Osteocyte (in vitro differentiated cells): ENCODE measurements at regions not wholly inside any gene's neighbourhood (a gene's known extent, or its start where the extent isn't known, plus 50 kb on each side); places are given as distances from the start of the nearest gene placed in this dataset.
"Not testable (repeated sequence)": the region's sequence is repeated elsewhere in the genome, so short reads cannot be mapped to it uniquely, and the experiment has no call there.

ENCODE experiments used
- DNase-seq: peaks from one replicate; pipeline ENCODE4 v3.0.0; 2021; ENCODE audit warnings: mixed read lengths; ENCODE audit not compliant: unreplicated experiment; ENCODE audit errors: extremely low spot score
- H3K27ac Mint-ChIP-seq: one replicate; pipeline ENCODE4 v1.8.0; 2021; ENCODE audit warnings: mild to moderate bottlenecking, mixed read lengths; ENCODE audit not compliant: unreplicated experiment
- H3K27me3 Mint-ChIP-seq: one replicate; pipeline ENCODE4 v1.8.0; 2021; ENCODE audit warnings: mixed read lengths; ENCODE audit not compliant: unreplicated experiment
- H3K36me3 Mint-ChIP-seq: one replicate; pipeline ENCODE4 v1.8.0; 2021; ENCODE audit warnings: mixed read lengths; ENCODE audit not compliant: unreplicated experiment
- H3K4me1 Mint-ChIP-seq: one replicate; pipeline ENCODE4 v1.8.0; 2021; ENCODE audit warnings: mixed read lengths; ENCODE audit not compliant: unreplicated experiment
- H3K4me3 Mint-ChIP-seq: one replicate; pipeline ENCODE4 v1.8.0; 2021; ENCODE audit warnings: mild to moderate bottlenecking, moderate library complexity, mixed read lengths; ENCODE audit not compliant: unreplicated experiment
- H3K9me3 Mint-ChIP-seq: one replicate; pipeline ENCODE4 v1.8.0; 2021; ENCODE audit warnings: mixed read lengths; ENCODE audit not compliant: unreplicated experiment
- TF ChIP-seq, protein P1 (sequence below): fragments of 200-600 bp; sonication (generic); IDR thresholded peaks from 2 replicates; pipeline ENCODE4 v1.5.0; 2021; ENCODE audit warnings: antibody characterized with exemption, mild to moderate bottlenecking, moderate library complexity

DNA sequence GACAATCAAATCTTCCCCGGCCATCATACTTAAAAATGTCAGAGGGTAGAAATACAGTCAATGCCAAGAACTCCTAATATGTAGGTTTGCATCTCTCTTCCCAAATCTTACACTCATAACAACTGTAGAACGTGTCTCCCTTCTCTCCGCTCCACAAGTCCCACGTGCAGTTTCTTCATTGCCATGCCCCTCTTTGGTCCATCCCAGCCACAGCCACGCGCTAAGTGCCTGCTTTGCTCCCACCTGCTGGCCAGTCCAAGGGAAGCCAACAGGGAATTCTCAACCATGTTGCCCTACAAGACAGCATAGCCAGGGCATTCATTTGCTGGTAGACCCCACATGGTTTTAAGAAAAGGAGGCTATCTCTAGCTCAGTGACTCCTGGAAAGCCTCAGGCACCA lies 420.6 kb upstream of the ISX start:
- Mint-ChIP-seq H3K4me1 (no peaks in the 10 kb centered on the region), H3K36me3 (no peaks in the 10 kb centered on the region), H3K4me3 (no peak overlapping the region), H3K27me3 (no peaks in the 10 kb centered on the region), H3K9me3 (peaks cover 10% of the 10 kb centered on the region), H3K27ac (no peak overlapping the region)
- TF ChIP-seq, protein P1, sequence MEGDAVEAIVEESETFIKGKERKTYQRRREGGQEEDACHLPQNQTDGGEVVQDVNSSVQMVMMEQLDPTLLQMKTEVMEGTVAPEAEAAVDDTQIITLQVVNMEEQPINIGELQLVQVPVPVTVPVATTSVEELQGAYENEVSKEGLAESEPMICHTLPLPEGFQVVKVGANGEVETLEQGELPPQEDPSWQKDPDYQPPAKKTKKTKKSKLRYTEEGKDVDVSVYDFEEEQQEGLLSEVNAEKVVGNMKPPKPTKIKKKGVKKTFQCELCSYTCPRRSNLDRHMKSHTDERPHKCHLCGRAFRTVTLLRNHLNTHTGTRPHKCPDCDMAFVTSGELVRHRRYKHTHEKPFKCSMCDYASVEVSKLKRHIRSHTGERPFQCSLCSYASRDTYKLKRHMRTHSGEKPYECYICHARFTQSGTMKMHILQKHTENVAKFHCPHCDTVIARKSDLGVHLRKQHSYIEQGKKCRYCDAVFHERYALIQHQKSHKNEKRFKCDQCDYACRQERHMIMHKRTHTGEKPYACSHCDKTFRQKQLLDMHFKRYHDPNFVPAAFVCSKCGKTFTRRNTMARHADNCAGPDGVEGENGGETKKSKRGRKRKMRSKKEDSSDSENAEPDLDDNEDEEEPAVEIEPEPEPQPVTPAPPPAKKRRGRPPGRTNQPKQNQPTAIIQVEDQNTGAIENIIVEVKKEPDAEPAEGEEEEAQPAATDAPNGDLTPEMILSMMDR, result no peak
- DNase-seq, result no peak

DNA sequence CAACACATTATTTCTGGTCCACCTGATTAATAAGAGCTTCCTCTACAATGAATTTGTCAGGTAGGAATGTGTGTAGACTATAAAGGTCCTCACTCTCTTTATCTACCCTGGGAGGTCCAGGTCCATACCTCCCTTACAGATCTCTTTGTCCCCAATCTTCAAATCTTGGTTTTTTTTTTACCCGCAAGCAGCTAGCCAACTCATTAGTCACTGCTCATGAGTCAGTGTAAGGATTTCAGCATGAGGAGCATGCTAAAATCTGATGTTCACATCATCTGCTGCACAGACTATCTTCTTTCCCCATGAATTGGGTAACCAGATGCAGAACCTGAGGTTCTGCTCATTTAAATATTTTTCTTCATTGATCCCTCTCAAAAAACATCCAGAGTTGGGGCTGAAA lies 397.0 kb upstream of the ISX start:
- Mint-ChIP-seq H3K9me3 (peaks cover 14% of the 10 kb centered on the region), H3K27ac (no peak overlapping the region), H3K36me3 (no peaks in the 10 kb centered on the region), H3K4me1 (no peaks in the 10 kb centered on the region), H3K4me3 (no peak overlapping the region), H3K27me3 (no peaks in the 10 kb centered on the region)
- no peak for DNase-seq
- TF ChIP-seq, protein P1, result no peak

DNA sequence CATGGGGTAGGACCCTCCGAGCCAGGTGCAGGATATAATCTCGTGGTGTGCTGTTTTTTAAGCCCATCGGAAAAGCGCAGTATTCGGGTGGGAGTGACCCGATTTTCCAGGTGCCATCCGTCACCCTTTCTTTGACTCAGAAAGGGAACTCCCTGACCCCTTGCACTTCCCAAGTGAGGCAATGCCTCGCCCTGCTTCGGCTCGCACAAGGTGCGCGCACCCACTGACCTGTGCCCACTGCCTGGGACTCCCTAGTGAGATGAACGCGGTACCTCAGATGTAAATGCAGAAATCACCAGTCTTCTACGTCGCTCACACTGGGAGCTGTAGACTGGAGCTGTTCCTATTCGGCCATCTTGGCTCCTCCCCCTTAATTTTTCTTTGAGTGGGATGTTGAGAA lies 382.9 kb upstream of the ISX start:
- not testable (repeated sequence) for DNase-seq, H3K36me3 Mint-ChIP-seq, H3K4me3 Mint-ChIP-seq

DNA sequence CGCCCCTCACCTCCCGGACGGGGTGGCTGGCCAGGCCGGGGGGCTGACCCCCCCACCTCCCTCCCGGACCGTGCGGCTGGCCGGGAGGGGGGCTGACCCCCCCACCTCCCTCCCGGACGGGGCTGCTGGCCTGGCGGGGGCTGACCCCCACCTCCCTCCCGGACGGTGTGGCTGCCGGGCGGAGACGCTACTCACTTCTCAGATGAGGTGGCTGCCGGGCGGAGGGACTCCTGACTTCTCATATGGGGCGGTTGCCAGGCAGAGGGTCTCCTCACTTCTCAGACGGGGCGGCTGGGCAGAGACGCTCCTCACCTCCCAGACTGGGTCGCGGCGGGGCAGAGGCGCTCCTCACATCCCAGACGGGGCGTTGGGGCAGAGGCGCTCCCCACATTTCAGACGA lies 381.7 kb upstream of the ISX start:
- H3K4me1 Mint-ChIP-seq, H3K4me3 Mint-ChIP-seq, H3K27ac Mint-ChIP-seq, H3K27me3 Mint-ChIP-seq, DNase-seq, H3K36me3 Mint-ChIP-seq: not testable (repeated sequence)
- H3K9me3 Mint-ChIP-seq, result peaks cover 26% of the 10 kb centered on the region

More for the DNA sequence above, 382.9 kb upstream of the ISX start:
- not testable (repeated sequence) for H3K27me3 Mint-ChIP-seq, H3K4me1 Mint-ChIP-seq, H3K27ac Mint-ChIP-seq
- H3K9me3 Mint-ChIP-seq, result peaks cover 15% of the 10 kb centered on the region

DNA sequence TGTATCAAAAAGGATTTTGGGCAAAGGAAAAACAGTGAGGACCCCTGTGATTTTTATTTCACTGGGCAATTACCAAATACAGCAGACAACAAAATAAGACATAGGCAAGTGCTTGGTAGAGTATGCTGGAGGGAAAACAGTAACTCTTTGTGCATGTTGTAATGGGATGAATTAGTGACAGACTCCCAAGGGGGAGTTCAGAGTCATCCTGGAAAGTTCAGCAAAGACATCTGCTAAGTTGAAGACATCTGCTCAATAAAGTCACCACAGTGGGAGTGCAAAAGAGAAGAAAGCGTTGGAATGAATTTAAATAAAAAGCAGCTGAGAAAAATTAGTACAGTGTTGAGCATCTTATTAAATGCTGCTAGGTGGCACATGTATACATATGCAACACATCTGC lies 378.8 kb upstream of the ISX start:
- H3K36me3 Mint-ChIP-seq, result no peaks in the 10 kb centered on the region
- no peak overlapping the region for H3K27ac Mint-ChIP-seq
- H3K9me3 Mint-ChIP-seq, result peaks cover 42% of the 10 kb centered on the region

DNA sequence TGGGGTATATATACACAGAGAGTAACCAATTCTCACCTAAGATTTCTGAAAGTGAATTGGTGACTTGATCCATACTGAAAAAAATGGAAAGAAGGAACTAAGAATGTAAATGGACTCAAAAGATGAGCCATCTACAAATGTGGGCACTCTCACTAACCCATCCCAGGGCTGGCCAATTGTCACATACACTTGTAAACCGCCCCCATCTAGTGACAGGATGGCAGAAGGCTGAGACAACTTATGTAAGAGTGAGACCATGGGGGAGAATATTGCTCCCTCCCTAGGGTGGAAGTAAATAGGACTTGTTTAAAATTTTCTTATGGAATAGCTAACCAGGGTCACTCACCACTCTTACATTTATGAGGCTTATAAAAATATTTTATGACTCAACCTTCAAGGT lies 377.1 kb upstream of the ISX start:
- H3K4me3 Mint-ChIP-seq, result no peak overlapping the region
- TF ChIP-seq, protein P1, result no peak

More for the DNA sequence above, 378.8 kb upstream of the ISX start:
- no peaks in the 10 kb centered on the region for H3K27me3 Mint-ChIP-seq
- TF ChIP-seq, protein P1, result no peak
- no peaks in the 10 kb centered on the region for H3K4me1 Mint-ChIP-seq
- DNase-seq, result no peak
- H3K4me3 Mint-ChIP-seq, result no peak overlapping the region

More for the DNA sequence above, 377.1 kb upstream of the ISX start:
- no peak overlapping the region for H3K27ac Mint-ChIP-seq
- H3K4me1 Mint-ChIP-seq, result no peaks in the 10 kb centered on the region
- no peaks in the 10 kb centered on the region for H3K27me3 Mint-ChIP-seq
- H3K9me3 Mint-ChIP-seq, result peaks cover 51% of the 10 kb centered on the region
- no peaks in the 10 kb centered on the region for H3K36me3 Mint-ChIP-seq
- peak; percentile 38 for DNase-seq
